HEK293 (cell line): ENCODE measurements at regions not wholly inside any gene's neighbourhood (a gene's known extent, or its start where the extent isn't known, plus 50 kb on each side); places are given as distances from the start of the nearest gene placed in this dataset.

ENCODE experiments used
- GLIS1 ChIP-seq: fragments of 450-650 bp; formaldehyde crosslinking; IDR thresholded peaks from 2 replicates; pipeline ENCODE4 v1.5.1; 2016; ENCODE audit warnings: missing biosample characterization, missing genetic modification characterization
- REST ChIP-seq: fragments of 450-650 bp; formaldehyde crosslinking; IDR thresholded peaks from 2 replicates; pipeline ENCODE4 v1.5.1; 2016; ENCODE audit warnings: missing biosample characterization, missing genetic modification characterization
- YY1 ChIP-seq: fragments of 450-650 bp; formaldehyde crosslinking; IDR thresholded peaks from 2 replicates; pipeline ENCODE4 v1.5.1; 2018; ENCODE audit warnings: missing biosample characterization, missing genetic modification characterization
- ZNF660 ChIP-seq: fragments of 450-650 bp; IDR thresholded peaks from 2 replicates; pipeline ENCODE4 v1.5.1; 2018; ENCODE audit warnings: missing biosample characterization, mild to moderate bottlenecking, missing genetic modification characterization

DNA sequence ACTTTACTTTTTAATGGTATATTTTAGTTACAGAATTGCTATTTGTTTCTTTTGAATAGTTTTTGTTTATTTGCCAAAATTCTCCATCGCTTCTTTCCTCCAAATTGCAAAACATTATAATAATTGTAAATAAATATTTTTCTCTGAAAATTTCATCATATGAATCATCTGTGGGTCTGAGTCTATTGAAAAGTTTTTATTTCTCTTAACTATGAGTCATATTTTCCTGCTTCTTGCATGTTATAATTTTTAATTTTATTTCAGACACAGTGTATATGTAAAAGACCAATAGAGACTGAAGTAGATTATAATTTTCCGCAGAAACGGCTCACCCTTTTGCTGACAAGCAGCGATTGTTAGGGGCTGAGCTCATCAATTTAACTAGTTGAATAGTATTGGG, 279.1 kb upstream of the IL12B start:
- TF ChIP-seq REST (tag by site-specific recombination) (no peak), ZNF660 (tag by site-specific recombination) (no peak), GLIS1 (tag by site-specific recombination) (no peak), YY1 (tag by site-specific recombination) (no peak)
